Sigmoid colon (tissue), 6 donors: ENCODE measurements at regions not wholly inside any gene's neighbourhood (a gene's known extent, or its start where the extent isn't known, plus 50 kb on each side); places are given as distances from the start of the nearest gene placed in this dataset.

Experiments used
- DNase-seq: peaks from one replicate; pipeline ENCODE4 v3.0.0-alpha.2; 2019
- H3K27ac ChIP-seq, 4 donors: fragments of 200-600 bp; sonication (generic); one replicate each; pipeline ENCODE4 v1.5.1; 2016 to 2019; ENCODE audit warnings: mild to moderate bottlenecking in 1 of 4
- H3K27me3 ChIP-seq, 3 donors: fragments of 200-600 bp; sonication (generic); one replicate each; pipeline ENCODE4 v1.5.1; 2019; ENCODE audit warnings: mild to moderate bottlenecking in 1 of 3
- H3K36me3 ChIP-seq, 4 donors: fragments of 200-600 bp; sonication (generic); one replicate each; pipeline ENCODE4 v1.5.1; 2016 to 2019
- H3K4me1 ChIP-seq, 4 donors: fragments of 200-600 bp; sonication (generic); one replicate each; pipeline ENCODE4 v1.5.1; 2017 to 2019
- H3K4me3 ChIP-seq, 4 donors: fragments of 200-600 bp; sonication (generic); one replicate each; pipeline ENCODE4 v1.5.1; 2017 to 2019; ENCODE audit warnings: mild to moderate bottlenecking in 2 of 4, moderate library complexity in 1 of 4
- H3K9me3 ChIP-seq, 4 donors: fragments of 200-600 bp in 3 of 4; sonication (generic) in 3 of 4; one replicate each; pipeline versions ENCODE4 v1.5.1 to v1.6.1; 2013 to 2019
- CTCF ChIP-seq, 4 experiments: fragments of 450-650 bp in 3 of 4; fragments of 200-600 bp in 1 of 4; IDR thresholded peaks; one replicate each; pipeline ENCODE4 v1.5.1; 2016 to 2019; ENCODE audit warnings: antibody characterized with exemption in 4 of 4, mild to moderate bottlenecking in 3 of 4, moderate library complexity in 2 of 4
- EP300 ChIP-seq, 4 donors: sonication (generic); formaldehyde crosslinking; IDR thresholded peaks; one replicate each; pipeline ENCODE4 v1.6.1; 2017; ENCODE audit warnings: antibody characterized with exemption in 4 of 4
- POLR2A ChIP-seq, 2 donors: fragments of 450-650 bp; IDR thresholded peaks; one replicate each; pipeline ENCODE4 v1.6.1; 2016; ENCODE audit warnings: antibody characterized with exemption in 2 of 2, mild to moderate bottlenecking in 2 of 2, moderate library complexity in 2 of 2
- POLR2AphosphoS5 ChIP-seq, 4 donors: sonication (generic); formaldehyde crosslinking; IDR thresholded peaks; one replicate each; pipeline ENCODE4 v1.6.1; 2017; ENCODE audit warnings: antibody characterized with exemption in 4 of 4
- WGBS, 2 donors: extraction: QIAGEN DNeasy Blood & Tissue Kit; methylation state at CpG; one replicate each; pipeline ENCODE4 v1.1.7; 2013; 5-methylcytosine and 5-hydroxymethylcytosine counted together
- intact Hi-C: fragments of 100-400 bp; cut with DNase I; formaldehyde crosslinking; loops from one replicate; pipeline ENCODE4 v1.15.1; 2023
- donor health status: healthy with polysubstance abuse.
- donor health status: healthy.

GRCh38 chr5:9951865-9952516 is 297.7 kb downstream of the ATPSCKMT start:
- Histone ChIP-seq H3K9me3 (no peaks in the 10 kb centered on the region), H3K36me3 (no peaks in the 10 kb centered on the region), H3K4me1 (no peaks in the 10 kb centered on the region), H3K27ac (no peak overlapping the region), H3K27me3 (no peaks in the 10 kb centered on the region), H3K4me3 (no peak overlapping the region)
- intact Hi-C loops, result no loop called here
- TF ChIP-seq POLR2A (IDR thresholded peaks at IDR 0.05) (no peak), EP300 (IDR thresholded peaks at IDR 0.05) (no peak), CTCF (IDR thresholded peaks at IDR 0.05) (no peak), POLR2AphosphoS5 (IDR thresholded peaks at IDR 0.05) (no peak)
- no peak for DNase-seq
- 45 to 66% methylated on average over 6 of the region's 6 CpGs for WGBS, 2 donors

- H3K27me3 ChIP-seq, result no peaks in the 10 kb centered on the region
- H3K9me3 ChIP-seq, result no peaks in the 10 kb centered on the region
- TF ChIP-seq CTCF (IDR thresholded peaks at IDR 0.05) (no peak), POLR2A (IDR thresholded peaks at IDR 0.05) (no peak), EP300 (IDR thresholded peaks at IDR 0.05) (no peak), POLR2AphosphoS5 (IDR thresholded peaks at IDR 0.05) (no peak)
- H3K27ac ChIP-seq, result no peak overlapping the region
- H3K4me1 ChIP-seq, result no peaks in the 10 kb centered on the region
- no peak for DNase-seq
- intact Hi-C loops, result no loop called here
- no peaks in the 10 kb centered on the region for H3K36me3 ChIP-seq
- 46 to 59% methylated on average over 5 of the region's 5 CpGs for WGBS, 2 donors
- H3K4me3 ChIP-seq, result no peak overlapping the region
These were observed 301.7 kb downstream of the ATPSCKMT start for GRCh38 chr5:9947944-9948343.

GRCh38 chr5:9947225-9947714 is 302.4 kb downstream of the ATPSCKMT start:
- intact Hi-C loops, result no loop called here
- TF ChIP-seq POLR2A (IDR thresholded peaks at IDR 0.05) (no peak), POLR2AphosphoS5 (IDR thresholded peaks at IDR 0.05) (no peak), CTCF (IDR thresholded peaks at IDR 0.05) (no peak)
- H3K4me1 ChIP-seq, result no peaks in the 10 kb centered on the region
- no peak overlapping the region for H3K27ac ChIP-seq
- no peaks in the 10 kb centered on the region for H3K27me3 ChIP-seq
- 62 to 79% methylated on average over 6 of the region's 6 CpGs for WGBS, 2 donors
- no peak for DNase-seq
- no peak overlapping the region for H3K4me3 ChIP-seq
- no peaks in the 10 kb centered on the region for H3K36me3 ChIP-seq
- no peaks in the 10 kb centered on the region for H3K9me3 ChIP-seq

GRCh38 chr5:9932770-9933169 is 302.6 kb upstream of the TAS2R1 start:
- intact Hi-C loops, result no loop called here
- Histone ChIP-seq H3K4me1 (no peaks in the 10 kb centered on the region), H3K27ac (no peak overlapping the region), H3K36me3 (no peaks in the 10 kb centered on the region), H3K4me3 (no peak overlapping the region), H3K27me3 (no peaks in the 10 kb centered on the region), H3K9me3 (no peaks in the 10 kb centered on the region)
- DNase-seq, result no peak
- TF ChIP-seq POLR2A (IDR thresholded peaks at IDR 0.05) (no peak), CTCF (IDR thresholded peaks at IDR 0.05) (no peak), POLR2AphosphoS5 (IDR thresholded peaks at IDR 0.05) (no peak), EP300 (IDR thresholded peaks at IDR 0.05) (no peak)

- 91 to 92% methylated on average over 10 of the region's 10 CpGs for WGBS, 2 donors
These were observed 300.0 kb upstream of the TAS2R1 start for GRCh38 chr5:9930156-9930555.

More at GRCh38 chr5:9930156-9930555, 300.0 kb upstream of the TAS2R1 start:
- H3K4me1 ChIP-seq, result no peaks in the 10 kb centered on the region
- intact Hi-C loops, result no loop called here
- no peak overlapping the region for H3K4me3 ChIP-seq
- H3K36me3 ChIP-seq, result no peaks in the 10 kb centered on the region
- H3K9me3 ChIP-seq, result no peaks in the 10 kb centered on the region
- no peaks in the 10 kb centered on the region for H3K27me3 ChIP-seq
- H3K27ac ChIP-seq, result no peak overlapping the region
- no peak for TF ChIP-seq CTCF (IDR thresholded peaks at IDR 0.05)
- no peak for TF ChIP-seq POLR2AphosphoS5 (IDR thresholded peaks at IDR 0.05)
- TF ChIP-seq EP300 (IDR thresholded peaks at IDR 0.05), result no peak
- no peak for TF ChIP-seq POLR2A (IDR thresholded peaks at IDR 0.05)
- DNase-seq, result no peak
